Inferior parietal cortex (tissue), 1 donor: ENCODE measurements at regions not wholly inside any gene's neighbourhood (a gene's known extent, or its start where the extent isn't known, plus 50 kb on each side); places are given as distances from the start of the nearest gene placed in this dataset.
A peak's percentile ranks its signal among the peaks of the same experiment; 100 is the strongest.
"Not testable (repeated sequence)": the region's sequence is repeated elsewhere in the genome, so short reads cannot be mapped to it uniquely, and the experiment has no call there.

ENCODE experiments used
- DNase-seq: peaks from one replicate; pipeline ENCODE4 v3.0.0-alpha.2; 2016; ENCODE audit errors: extremely low spot score

GRCh38 chr12:9372202-9372601 is 164.0 kb upstream of the PZP start:
- DNase-seq: no peak

DNA sequence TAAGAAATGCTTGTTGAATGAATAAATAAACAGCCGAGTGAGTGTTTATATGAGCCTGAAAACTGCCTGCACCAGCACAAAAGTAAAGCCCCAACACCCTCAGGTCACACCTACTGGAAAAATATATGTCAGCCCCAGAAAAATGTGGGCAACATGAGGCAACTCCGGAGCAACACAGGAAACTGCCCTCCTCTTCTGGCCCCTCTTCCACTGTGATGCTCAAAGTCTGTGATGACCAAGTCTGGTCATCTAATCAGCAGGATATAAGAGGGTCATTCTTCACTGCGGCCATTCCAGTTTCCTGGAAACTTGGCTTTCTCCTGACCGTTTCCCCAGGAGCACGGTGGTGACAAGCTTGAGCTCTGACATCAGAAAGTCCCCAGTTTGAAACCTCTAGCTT is 159.6 kb upstream of the PZP start:
- DNase-seq: no peak

- DNase-seq: no peak
Observed at GRCh38 chr12:9367201-9367600, 159.0 kb upstream of the PZP start.

- DNase-seq: no peak
Observed at GRCh38 chr12:9365296-9365695, 157.1 kb upstream of the PZP start.

DNA sequence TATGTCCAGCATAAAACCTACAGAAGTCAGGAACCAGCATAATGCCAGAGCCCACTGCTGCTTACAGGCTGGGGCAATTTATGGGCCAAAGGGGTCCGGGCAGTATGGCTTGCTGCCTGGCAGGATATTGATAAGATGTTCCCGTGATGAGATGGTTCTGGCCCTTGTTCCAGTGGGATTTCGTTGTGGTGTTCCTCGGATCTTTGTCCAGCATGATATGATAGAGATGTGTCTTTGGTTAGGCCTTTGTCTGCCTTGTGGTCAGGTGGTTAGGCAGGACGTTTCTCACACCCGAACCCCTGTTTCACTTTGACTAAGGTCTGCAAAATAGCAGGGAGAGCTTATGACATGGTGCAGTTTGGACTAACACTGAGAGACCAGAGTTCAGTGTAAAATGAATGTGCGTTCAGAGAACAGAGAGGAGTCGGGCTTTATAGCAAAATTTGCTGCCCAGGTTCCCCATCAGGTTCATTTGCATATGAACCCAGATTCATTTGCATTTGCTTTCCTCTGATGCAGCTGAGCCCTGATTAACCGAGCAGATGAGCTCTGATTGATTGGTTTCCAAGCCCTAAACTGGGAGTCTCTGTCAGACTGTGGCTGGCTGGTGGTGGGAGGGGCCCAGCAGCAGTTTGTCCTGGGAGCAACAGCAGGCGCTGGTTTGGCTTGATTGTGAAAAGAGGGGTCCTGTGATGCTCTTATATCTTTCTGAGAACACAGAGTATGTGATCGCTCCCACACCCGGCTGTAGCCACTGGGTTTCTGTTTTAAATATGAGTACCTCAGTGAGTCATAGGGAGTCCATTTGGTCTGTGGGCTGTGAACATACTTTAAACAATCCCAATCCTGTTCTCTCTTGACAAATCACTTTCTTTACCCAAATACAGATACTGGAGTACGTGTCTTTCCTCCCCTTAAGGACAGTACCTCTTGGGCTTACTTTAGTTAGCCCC is 156.3 kb upstream of the PZP start:
- peak; percentile 37 for DNase-seq

DNA sequence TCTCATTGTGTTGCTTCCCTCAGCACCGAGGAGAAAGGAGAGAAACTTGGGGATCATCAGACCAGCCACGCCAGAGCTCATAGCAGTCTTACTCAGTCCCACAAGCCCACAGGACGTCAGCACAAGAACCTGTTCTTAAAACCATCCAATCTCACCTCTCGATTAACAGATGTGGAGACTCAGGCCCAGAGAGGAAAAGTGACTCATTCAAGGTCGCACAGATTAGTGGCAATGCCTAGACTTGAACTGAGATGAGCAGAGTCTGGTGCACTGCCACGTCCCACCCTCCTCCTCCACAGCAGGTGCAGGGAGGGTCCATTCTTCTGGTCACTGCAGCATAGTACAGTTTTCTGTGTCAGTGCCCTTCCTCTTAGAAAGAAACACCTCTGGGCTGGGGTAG is 154.9 kb upstream of the PZP start:
- DNase-seq: no peak

GRCh38 chr12:9361879-9362326 is 153.7 kb upstream of the PZP start:
- DNase-seq: no peak

DNA sequence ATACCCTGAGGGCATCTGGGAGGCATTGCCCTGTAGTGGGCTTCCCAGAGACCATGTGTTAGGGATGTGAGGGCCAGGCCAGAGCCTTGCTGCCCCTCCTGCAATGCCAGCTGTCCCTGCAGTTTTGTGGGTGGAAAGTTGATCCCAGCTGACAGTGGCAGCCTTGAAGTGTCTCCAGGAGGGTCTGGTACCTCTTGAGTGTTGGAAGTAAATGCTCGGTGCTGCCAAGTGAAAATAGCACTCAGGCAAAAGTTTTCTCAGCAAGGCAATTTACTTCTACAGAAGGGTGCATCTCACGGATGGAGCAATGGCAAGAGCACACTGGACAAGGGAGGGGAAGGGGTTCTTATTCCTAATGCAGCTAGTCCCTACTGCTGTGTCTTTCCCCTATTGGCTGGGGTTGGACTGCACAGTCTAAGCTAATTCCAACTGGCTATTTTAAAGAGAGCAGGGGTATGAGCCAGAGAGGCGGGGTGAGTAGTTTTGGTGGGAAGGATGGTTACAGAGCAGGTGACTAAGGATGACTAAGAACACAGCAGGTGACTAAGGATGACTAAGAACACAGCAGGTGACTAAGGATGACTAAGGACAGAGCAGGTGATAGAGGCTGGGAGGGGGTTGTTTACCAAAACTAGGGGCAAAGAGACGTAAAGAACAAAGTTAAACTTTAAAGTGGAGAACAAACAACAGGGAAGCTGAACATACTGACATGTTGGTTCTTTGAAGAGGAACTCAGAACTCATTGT is 146.0 kb upstream of the PZP start:
- DNase-seq: not testable (repeated sequence)

DNA sequence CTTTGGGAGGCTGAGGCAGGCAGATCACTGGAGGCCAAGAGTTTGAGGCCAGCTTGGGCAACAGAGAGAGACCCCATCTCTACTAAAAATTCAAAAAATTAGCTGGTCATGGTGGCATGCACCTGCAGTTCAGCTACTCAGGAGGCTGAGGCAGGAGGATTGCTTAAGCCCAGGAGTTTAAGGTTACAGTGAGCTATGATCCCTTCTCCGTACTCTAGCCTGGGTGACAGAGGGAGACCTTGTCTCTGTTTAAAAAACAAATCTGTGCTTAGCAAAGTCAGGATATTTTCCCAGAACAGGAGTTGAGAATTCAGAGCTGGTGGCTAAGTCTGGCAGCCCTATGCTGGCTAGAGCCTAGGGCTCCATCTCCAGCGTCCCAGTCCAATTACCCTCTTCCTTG is 142.9 kb upstream of the PZP start:
- no peak for DNase-seq

DNA sequence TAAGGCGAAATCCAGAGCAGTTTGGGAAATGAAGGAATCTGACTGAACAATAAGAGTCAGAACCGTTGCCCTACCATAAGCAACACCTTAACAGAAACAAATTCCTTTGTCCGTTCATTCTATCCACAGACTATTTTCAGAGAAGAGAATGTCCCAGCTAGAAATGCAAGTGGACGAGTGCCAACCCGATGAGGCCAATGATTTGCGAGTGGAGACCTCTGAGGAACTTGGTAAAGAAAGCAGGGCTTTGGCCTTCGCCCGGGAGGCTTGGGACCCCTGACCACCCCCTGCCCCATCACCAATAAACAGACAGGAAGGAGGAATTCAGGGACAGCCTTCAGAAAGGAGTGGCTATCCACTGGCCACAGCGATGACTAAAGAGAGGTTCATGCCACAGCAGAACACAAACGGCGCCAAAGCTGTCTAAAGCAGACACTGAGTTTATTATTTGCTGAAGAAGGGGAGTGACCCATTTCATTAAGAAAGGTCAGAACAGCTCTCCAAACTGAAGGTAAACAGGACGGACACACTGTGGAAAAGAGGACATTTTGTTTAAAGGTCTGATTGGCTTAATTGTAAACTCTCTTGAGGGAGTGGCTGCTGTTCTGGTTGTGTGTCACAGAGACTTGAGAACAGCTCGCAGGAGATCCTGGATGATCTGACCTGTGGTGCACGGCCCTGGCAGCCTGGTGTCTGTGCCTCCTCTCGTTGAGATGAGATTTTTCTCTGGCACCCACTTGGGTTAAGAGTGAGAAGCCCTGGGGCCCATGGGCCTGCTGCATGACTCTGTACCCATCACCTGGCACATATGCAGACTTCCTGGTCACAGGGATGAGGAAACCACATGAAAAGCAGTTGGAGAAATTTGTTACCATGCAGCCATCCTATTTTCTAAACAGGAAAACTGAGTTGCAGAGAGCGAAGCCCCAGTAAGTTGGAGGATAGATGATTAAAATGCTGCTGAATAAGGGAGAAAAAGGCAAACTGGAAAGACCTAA is 142.0 kb upstream of the PZP start:
- no peak for DNase-seq

GRCh38 chr12:9348906-9349518 is 140.8 kb upstream of the PZP start:
- DNase-seq: no peak

- DNase-seq: no peak
Observed at GRCh38 chr12:9347328-9348127, 139.3 kb upstream of the PZP start.

DNA sequence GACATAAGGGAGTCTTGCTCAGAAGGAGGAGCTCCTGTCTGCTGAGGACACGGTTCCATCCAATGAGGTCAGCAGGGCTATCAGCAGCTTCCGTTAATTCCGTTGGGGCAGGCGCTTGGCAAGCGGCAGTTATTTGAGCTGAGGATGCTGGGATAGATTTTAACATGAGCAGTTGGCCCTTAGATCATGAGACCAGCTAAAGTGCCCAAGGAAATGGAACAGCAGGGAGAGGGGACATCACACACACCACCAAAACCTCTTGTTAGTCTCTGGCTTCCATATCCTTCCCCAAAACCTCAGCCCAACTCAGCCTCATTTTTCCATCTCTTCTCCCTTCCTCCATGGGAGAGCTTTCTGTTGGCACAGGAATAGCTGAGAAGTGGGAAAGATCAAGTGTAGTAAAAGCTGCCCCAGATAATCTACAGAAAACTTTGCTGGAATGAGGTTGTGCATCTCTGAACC is 138.7 kb upstream of the PZP start:
- no peak for DNase-seq

DNA sequence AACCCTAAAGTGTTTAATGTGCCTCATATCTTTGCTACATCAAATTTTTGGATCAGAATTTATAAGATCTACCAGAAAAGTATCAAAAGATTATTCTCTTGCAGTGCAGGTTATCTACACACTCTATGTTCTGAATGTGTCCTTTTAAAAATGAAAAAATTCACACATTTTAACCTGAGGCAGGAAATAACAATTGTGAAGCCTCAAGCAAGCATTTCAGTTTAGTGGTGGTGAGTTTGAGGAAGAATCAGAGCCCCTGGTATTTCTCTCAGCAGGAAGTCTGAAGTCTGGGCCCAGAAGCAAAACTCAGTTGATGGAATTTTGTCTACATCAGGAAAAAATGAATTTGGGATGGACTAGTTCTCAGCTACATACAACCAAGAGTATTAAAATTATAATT is 137.0 kb upstream of the PZP start:
- no peak for DNase-seq

DNA sequence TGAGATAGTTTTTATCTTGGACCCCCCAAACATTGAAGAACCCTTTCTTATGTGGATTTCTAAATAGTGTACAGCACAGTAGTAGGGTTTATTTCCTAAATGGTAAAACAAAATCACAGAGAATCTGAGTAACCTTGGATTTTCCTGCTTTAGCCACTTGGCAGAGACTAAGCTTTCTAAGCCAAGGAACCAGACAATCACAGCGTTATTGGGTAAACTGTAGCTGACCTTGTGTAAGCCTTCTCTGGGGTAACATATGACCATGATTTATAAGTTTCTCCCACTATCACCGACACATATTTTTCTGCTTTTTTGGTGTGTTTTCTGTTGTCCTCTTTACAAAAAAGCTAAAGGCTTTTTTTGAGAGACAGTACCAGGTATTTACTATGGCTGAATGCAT is 136.3 kb upstream of the PZP start:
- no peak for DNase-seq

- DNase-seq: no peak
Observed at GRCh38 chr12:9343731-9344130, 135.5 kb upstream of the PZP start.

DNA sequence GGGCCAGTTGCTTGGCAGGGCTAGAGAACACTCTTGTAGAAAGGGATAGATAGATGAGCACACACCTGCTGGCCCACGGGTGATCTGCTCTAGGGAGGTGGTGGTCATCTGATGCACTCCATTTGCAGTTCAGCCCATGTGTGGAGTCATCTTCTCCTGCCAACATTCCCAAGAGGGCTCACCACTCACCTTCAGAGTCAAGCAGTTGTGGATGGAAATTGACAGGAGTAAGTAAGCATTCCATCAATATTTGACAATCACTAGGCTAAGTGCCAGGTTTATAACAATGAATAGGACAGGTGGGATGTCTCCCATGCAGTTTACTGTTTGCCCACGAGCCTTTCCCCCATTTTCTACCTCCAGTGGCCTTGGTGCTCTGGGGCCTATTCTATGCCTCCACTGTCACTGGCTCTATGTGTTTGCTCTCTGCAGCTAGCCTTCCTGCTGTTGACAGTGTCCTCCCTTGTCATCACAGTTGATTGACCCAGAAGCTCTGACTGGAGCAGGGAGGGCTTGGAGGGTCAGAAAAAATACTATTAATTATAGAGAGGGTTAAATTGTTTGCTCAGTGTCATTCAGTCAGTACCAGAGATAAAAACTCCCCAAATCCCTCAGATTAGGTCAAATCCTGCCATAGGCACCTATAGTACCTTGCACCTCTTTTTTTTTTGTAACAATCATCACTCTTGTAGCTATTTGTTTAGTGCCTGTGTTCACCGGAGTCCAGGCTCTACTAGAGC is 134.6 kb upstream of the PZP start:
- DNase-seq: no peak

DNA sequence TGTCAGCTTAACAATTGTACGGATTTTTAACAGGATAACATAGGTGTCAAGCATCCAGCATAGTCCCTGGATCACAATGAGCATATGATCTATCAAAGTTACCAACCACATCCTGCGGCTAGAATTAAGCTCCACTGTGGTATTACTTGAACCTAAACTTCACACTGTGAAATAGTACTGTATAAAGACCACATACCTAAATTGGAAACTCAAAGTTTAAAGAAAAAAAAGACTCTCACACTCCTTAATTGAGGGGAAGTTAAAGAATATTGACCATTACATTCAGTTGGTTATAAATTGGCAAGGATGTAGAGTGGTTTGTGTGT is 133.0 kb upstream of the PZP start:
- DNase-seq: no peak

DNA sequence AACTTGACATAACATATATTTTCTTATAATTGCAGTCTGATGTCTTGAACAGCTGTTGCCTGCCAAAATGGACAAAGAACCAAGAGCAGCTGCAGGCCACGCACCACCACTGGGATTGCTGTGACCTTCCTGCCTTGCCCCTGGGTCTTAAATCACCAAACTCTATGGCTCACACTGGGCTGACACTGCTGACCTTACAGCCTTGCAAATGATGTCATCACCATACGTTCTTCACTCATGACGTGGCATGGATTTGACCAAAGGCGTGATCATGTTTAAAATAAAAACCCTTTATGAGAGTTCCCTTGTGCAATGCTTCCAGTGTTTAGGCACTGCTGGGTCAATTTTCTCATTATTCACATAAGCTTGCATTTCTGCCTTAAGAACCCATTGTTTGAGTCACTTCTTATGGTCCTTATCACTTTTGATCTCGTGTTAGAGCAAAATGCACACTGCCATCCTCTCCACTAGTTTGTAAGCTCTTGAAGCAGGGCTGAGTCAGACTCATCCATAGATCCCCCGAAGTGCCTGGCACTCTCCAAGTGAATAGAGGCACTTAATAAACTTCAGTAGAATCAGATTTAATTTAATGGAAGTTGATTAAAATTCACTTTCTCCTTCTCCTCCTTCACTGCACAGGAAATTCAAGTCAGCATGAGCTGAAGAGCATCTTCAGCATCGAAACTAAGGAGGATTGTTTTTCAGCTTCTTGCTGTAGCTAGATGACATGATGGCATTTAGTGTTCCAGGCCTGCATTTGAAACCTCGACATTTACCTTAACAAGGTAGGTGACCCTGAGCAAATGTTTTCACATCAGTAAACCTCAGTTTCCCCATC is 132.4 kb upstream of the PZP start:
- no peak for DNase-seq
